ENCODE measurements at regions not wholly inside any gene's neighbourhood (a gene's known extent, or its start where the extent isn't known, plus 50 kb on each side); places are given as distances from the start of the nearest gene placed in this dataset.

DNA sequence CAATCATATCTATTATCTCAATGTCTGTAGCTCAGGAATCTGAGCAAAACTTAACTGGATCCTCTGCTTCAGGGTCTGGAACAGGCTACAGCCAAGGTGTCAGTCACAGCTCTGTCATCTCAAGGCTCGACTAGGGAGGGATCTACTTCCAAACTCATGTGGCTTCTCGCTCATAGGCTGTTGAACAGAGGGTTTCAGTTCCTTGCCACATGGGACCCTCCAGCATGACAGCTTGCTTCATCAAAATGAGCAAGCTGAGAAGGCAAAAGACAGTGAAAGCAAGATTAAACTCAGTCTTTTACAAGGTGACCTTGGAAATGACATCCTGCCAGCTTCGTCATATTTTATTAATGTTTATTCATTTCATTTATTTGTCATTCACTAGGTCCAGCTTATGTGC lies 111.7 kb downstream of the GADD45G start:
- no peaks in the 10 kb centered on the region for H3K4me1 ChIP-seq (ENCODE audit: insufficient read depth, low read length)
- H3K9me3 ChIP-seq (ENCODE audit: control insufficient read depth, insufficient read depth, low read length) = no peaks in the 10 kb centered on the region; the same call in 1 of the 2 replicates
- H3K9ac ChIP-seq (ENCODE audit: low read depth, low read length) = no peak overlapping the region
- H3K36me3 ChIP-seq (ENCODE audit: insufficient read depth, low read length) = no peaks in the 10 kb centered on the region

- no peaks in the 10 kb centered on the region for H3K36me3 ChIP-seq (ENCODE audit: insufficient read depth, low read length)
- H3K4me1 ChIP-seq (ENCODE audit: insufficient read depth, low read length) = no peaks in the 10 kb centered on the region
- H3K9me3 ChIP-seq (ENCODE audit: control insufficient read depth, insufficient read depth, low read length) = no peaks in the 10 kb centered on the region; the same call in 1 of the 2 replicates
- no peak overlapping the region for H3K9ac ChIP-seq (ENCODE audit: low read depth, low read length)
Measured at GRCh38 chr9:89718176-89718575, 113.4 kb downstream of the GADD45G start.

DNA sequence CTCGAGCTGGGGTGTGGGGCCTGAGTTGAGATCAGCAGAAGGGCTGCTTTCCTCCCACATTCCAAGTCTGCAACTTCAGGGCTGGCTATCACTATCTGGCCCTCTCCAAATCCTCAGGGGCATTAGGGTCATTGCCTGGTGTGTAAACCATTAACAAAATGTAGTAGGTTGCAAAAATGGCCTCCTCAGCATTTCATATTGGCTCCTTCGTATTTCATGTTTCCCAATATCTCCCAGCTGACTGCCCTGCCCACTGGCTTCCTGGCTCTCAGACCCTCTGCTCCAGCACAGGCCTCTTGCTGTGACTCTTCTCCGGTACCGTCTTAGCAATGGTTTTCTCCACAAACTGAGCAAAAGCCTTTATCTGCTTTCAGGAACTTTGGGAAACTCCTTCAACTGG lies 113.8 kb downstream of the GADD45G start:
- Histone ChIP-seq H3K4me1 (ENCODE audit: insufficient read depth, low read length) (no peaks in the 10 kb centered on the region), H3K9me3 (ENCODE audit: control insufficient read depth, insufficient read depth, low read length) (no peaks in the 10 kb centered on the region; the same call in 1 of the 2 replicates)

GRCh38 chr9:89719202-89719601 lies 114.4 kb downstream of the GADD45G start:
- no peaks in the 10 kb centered on the region; the same call in 1 of the 2 replicates for H3K9me3 ChIP-seq (ENCODE audit: control insufficient read depth, insufficient read depth, low read length)
- H3K4me1 ChIP-seq (ENCODE audit: insufficient read depth, low read length) = no peaks in the 10 kb centered on the region
- no peak overlapping the region for H3K9ac ChIP-seq (ENCODE audit: low read depth, low read length)
- H3K36me3 ChIP-seq (ENCODE audit: insufficient read depth, low read length) = no peaks in the 10 kb centered on the region

More for the DNA sequence above, 113.8 kb downstream of the GADD45G start:
- no peaks in the 10 kb centered on the region for H3K36me3 ChIP-seq (ENCODE audit: insufficient read depth, low read length)
- no peak overlapping the region for H3K9ac ChIP-seq (ENCODE audit: low read depth, low read length)

DNA sequence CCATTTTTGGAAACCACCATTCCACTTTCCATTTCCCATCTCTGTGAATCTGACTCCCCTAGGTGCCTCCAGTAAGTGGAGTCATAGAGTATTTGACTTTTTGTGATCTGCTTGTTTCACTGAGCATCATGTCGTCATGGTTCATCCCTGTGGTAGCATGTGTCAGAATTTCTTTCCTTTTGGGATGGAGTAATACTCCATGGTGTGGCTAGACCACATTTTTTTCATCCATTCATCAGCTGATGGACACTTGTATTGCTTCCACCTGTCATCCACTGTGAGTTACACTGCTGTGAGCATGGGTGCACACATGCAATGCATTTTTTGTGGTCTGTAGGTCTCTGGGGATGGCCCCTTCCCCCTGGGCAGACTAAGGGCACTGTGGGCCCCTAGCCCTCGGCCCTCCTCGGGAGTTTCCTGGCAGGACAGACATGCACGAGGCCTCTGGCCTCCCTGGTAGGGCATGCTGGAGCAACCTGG lies 115.9 kb downstream of the GADD45G start:
- Histone ChIP-seq H3K36me3 (ENCODE audit: insufficient read depth, low read length) (no peaks in the 10 kb centered on the region), H3K4me1 (ENCODE audit: insufficient read depth, low read length) (no peaks in the 10 kb centered on the region), H3K9ac (ENCODE audit: low read depth, low read length) (no peak overlapping the region), H3K9me3 (ENCODE audit: control insufficient read depth, insufficient read depth, low read length) (no peaks in the 10 kb centered on the region; the same call in 1 of the 2 replicates)

GRCh38 chr9:89721176-89721700 lies 116.4 kb downstream of the GADD45G start:
- Histone ChIP-seq H3K9ac (ENCODE audit: low read depth, low read length) (no peak overlapping the region), H3K4me1 (ENCODE audit: insufficient read depth, low read length) (no peaks in the 10 kb centered on the region), H3K36me3 (ENCODE audit: insufficient read depth, low read length) (no peaks in the 10 kb centered on the region), H3K9me3 (ENCODE audit: control insufficient read depth, insufficient read depth, low read length) (no peaks in the 10 kb centered on the region; the same call in 1 of the 2 replicates)

DNA sequence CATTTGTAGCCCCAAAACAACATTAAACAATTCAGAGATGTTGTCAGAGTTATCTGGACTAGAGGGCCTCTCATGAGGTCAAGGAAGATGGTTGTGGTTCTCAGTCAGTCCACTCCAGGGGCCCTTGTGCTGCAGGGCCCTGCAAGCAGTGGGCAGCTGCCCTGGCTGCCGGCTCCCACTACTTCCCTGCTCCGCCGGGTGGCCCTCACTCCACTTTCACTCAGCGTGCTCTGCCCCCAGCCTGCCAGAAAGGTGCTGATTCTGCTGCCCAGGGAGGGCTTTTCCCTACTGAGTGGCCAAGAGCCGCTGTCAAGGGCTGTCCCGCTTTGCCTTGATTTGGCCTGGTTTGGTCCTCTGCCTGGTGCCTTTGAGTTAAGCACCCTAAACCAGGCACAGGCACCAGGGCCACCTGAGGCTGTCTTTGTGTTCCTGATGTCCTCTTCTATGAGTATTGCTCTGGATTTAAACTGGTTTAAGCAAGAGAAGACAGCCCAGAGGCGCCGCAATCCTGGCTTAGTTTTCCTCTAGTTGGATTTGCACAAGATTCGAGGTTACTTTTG lies 117.2 kb downstream of the GADD45G start:
- Histone ChIP-seq H3K9me3 (ENCODE audit: control insufficient read depth, insufficient read depth, low read length) (no peaks in the 10 kb centered on the region; the same call in 1 of the 2 replicates), H3K4me1 (ENCODE audit: insufficient read depth, low read length) (no peaks in the 10 kb centered on the region), H3K36me3 (ENCODE audit: insufficient read depth, low read length) (no peaks in the 10 kb centered on the region), H3K9ac (ENCODE audit: low read depth, low read length) (no peak overlapping the region)

GRCh38 chr9:89722712-89723111 lies 117.9 kb downstream of the GADD45G start:
- Histone ChIP-seq H3K4me1 (ENCODE audit: insufficient read depth, low read length) (no peaks in the 10 kb centered on the region), H3K9me3 (ENCODE audit: control insufficient read depth, insufficient read depth, low read length) (no peaks in the 10 kb centered on the region; the same call in 1 of the 2 replicates)

DNA sequence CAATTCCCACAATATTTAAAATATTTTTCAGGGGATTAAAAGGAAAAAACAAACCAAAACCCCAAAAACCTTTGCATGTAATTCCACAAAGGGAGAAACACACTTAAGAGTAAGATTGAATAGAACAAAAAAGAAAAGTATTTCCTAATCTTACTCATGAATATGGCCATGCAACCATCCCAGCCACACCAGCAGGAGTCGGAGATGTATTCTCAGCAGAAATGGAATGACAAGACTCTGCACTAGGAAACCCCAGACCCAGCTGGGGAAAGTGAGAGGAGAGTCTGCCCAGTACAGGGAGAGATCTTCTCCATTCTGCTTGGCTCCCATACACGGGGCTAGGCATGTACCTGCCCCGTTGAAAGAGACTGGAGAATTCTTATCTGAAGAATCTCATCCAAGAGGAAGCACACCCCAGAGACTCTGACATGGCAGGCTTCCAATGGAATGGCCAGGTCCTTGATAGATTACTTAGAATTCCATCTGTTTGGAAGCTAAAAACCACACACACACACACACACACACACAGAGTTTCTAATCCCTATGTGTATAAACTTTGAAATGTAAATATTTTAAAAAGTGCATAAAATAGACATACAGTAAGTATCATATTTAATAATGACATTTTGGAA lies 118.8 kb downstream of the GADD45G start:
- no peaks in the 10 kb centered on the region for H3K9me3 ChIP-seq (ENCODE audit: control insufficient read depth, insufficient read depth, low read length)
- H3K9ac ChIP-seq (ENCODE audit: low read depth, low read length) = no peak overlapping the region
- H3K36me3 ChIP-seq (ENCODE audit: insufficient read depth, low read length) = no peaks in the 10 kb centered on the region
- no peaks in the 10 kb centered on the region for H3K4me1 ChIP-seq (ENCODE audit: insufficient read depth, low read length)

More at GRCh38 chr9:89722712-89723111, 117.9 kb downstream of the GADD45G start:
- no peaks in the 10 kb centered on the region for H3K36me3 ChIP-seq (ENCODE audit: insufficient read depth, low read length)
- H3K9ac ChIP-seq (ENCODE audit: low read depth, low read length) = no peak overlapping the region

DNA sequence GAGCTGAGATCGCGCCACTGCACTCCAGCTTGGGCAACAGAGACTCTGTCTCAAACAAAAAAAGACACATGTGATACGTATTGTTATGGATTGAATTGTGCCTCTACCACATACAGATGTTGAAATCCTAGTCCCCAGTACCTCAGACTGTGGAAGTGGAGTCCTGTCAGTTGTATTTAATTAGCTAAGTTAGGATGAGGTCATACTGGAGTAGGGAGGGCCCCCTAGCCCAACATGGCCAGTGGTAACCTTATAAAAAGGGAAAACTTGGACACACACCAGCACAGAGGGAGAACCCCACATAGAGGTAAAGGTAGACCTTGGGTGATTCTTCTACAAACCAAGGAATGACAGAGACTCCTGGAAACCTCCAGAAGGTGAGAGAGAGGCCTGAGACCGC lies 119.8 kb downstream of the GADD45G start:
- Histone ChIP-seq H3K36me3 (ENCODE audit: insufficient read depth, low read length) (no peaks in the 10 kb centered on the region), H3K9ac (ENCODE audit: low read depth, low read length) (no peak overlapping the region), H3K9me3 (ENCODE audit: control insufficient read depth, insufficient read depth, low read length) (no peaks in the 10 kb centered on the region), H3K4me1 (ENCODE audit: insufficient read depth, low read length) (0 out of 2 replicates have a peak, but pooled peaks cover 6% of the 10 kb centered on the region)

GRCh38 chr9:89725271-89725670 lies 120.5 kb downstream of the GADD45G start:
- H3K9me3 ChIP-seq (ENCODE audit: control insufficient read depth, insufficient read depth, low read length) = no peaks in the 10 kb centered on the region
- H3K4me1 ChIP-seq (ENCODE audit: insufficient read depth, low read length) = 0 out of 2 replicates have a peak, but pooled peaks cover 6% of the 10 kb centered on the region
- H3K36me3 ChIP-seq (ENCODE audit: insufficient read depth, low read length) = no peaks in the 10 kb centered on the region
- H3K9ac ChIP-seq (ENCODE audit: low read depth, low read length) = no peak overlapping the region

- H3K9ac ChIP-seq (ENCODE audit: low read depth, low read length) = no peak overlapping the region
- no peaks in the 10 kb centered on the region for H3K36me3 ChIP-seq (ENCODE audit: insufficient read depth, low read length)
- 0 out of 2 replicates have a peak, but pooled peaks cover 6% of the 10 kb centered on the region for H3K4me1 ChIP-seq (ENCODE audit: insufficient read depth, low read length)
- no peaks in the 10 kb centered on the region for H3K9me3 ChIP-seq (ENCODE audit: control insufficient read depth, insufficient read depth, low read length)
Measured at GRCh38 chr9:89729954-89730530, 125.2 kb downstream of the GADD45G start.

DNA sequence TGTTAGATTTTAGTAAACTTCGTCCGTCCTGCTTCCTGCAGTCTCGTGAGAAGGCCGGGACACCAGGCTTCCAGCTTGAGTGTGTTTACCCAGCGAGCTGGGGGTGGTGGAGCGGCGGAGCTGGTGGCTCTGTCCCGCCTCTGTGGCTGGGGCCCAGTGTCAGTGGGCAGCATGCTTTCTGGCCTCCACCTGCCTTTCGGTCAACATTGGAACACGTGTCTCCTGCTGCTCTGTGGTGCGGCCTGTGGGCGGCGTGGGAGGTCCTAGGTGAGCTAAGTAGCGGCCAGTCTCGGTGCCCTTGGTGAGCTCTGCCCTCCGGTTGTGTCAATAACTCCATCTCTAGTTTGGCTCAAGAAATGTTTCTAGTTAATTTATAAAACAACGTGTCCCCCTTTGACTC lies 125.9 kb downstream of the GADD45G start:
- no peaks in the 10 kb centered on the region for H3K9me3 ChIP-seq (ENCODE audit: control insufficient read depth, insufficient read depth, low read length)
- H3K36me3 ChIP-seq (ENCODE audit: insufficient read depth, low read length) = no peaks in the 10 kb centered on the region
- no peak overlapping the region for H3K9ac ChIP-seq (ENCODE audit: low read depth, low read length)
- H3K4me1 ChIP-seq (ENCODE audit: insufficient read depth, low read length) = 0 out of 2 replicates have a peak, but pooled peaks cover 6% of the 10 kb centered on the region

- Histone ChIP-seq H3K9me3 (ENCODE audit: control insufficient read depth, insufficient read depth, low read length) (no peaks in the 10 kb centered on the region), H3K4me1 (ENCODE audit: insufficient read depth, low read length) (0 out of 2 replicates have a peak, but pooled peaks cover 6% of the 10 kb centered on the region), H3K36me3 (ENCODE audit: insufficient read depth, low read length) (no peaks in the 10 kb centered on the region), H3K9ac (ENCODE audit: low read depth, low read length) (no peak overlapping the region)
Measured at GRCh38 chr9:89731262-89732182, 126.7 kb downstream of the GADD45G start.

Measured in ES-I3 (cell line).